ENCODE measurements at regions not wholly inside any gene's neighbourhood (a gene's known extent, or its start where the extent isn't known, plus 50 kb on each side); places are given as distances from the start of the nearest gene placed in this dataset.

GRCh38 chr22:47324435-47324990, 562.1 kb downstream of the TBC1D22A start:
- Histone ChIP-seq H3K4me3 (no peak overlapping the region), H3K27me3 (replicated peaks in 1 of 7) (peaks cover 0 to 12% (median 0%) of the 10 kb centered on the region in 7 donors), H3K27ac (no peak overlapping the region), H3K36me3 (no peaks in the 10 kb centered on the region), H3K4me1 (no peaks in the 10 kb centered on the region), H3K9me3 (peaks cover 0 to 36% (median 30%) of the 10 kb centered on the region in 8 donors)
- DNase-seq = no peak
- no peak for TF ChIP-seq CTCF (IDR thresholded peaks at IDR 0.05 in 8 of 11, conservative IDR thresholded peaks at IDR 0.05 in 3 of 11)
- no peak for TF ChIP-seq POLR2A (IDR thresholded peaks at IDR 0.05)
- no peak for TF ChIP-seq POLR2AphosphoS5 (IDR thresholded peaks at IDR 0.05)
- 67 to 77% (median 75%) methylated on average over 10 of the region's 10 CpGs for WGBS, 5 donors
- intact Hi-C loops (cut with DNase I; ENCODE audit: low total_unique reads) = no loop called here

GRCh38 chr22:47323518-47323917, 561.1 kb downstream of the TBC1D22A start:
- Histone ChIP-seq H3K27ac (no peak overlapping the region), H3K36me3 (no peaks in the 10 kb centered on the region), H3K9me3 (peaks cover 0 to 36% (median 30%) of the 10 kb centered on the region in 8 donors), H3K4me1 (no peaks in the 10 kb centered on the region), H3K4me3 (no peak overlapping the region), H3K27me3 (replicated peaks in 1 of 7) (peaks cover 0 to 12% (median 0%) of the 10 kb centered on the region in 7 donors)
- DNase-seq = no peak
- intact Hi-C loops (cut with DNase I; ENCODE audit: low total_unique reads) = no loop called here
- WGBS, 5 donors = 78 to 91% (median 85%) methylated on average over 6 of the region's 6 CpGs
- no peak for TF ChIP-seq POLR2AphosphoS5 (IDR thresholded peaks at IDR 0.05)
- TF ChIP-seq POLR2A (IDR thresholded peaks at IDR 0.05) = no peak
- no peak for TF ChIP-seq CTCF (IDR thresholded peaks at IDR 0.05 in 8 of 11, conservative IDR thresholded peaks at IDR 0.05 in 3 of 11)

DNA sequence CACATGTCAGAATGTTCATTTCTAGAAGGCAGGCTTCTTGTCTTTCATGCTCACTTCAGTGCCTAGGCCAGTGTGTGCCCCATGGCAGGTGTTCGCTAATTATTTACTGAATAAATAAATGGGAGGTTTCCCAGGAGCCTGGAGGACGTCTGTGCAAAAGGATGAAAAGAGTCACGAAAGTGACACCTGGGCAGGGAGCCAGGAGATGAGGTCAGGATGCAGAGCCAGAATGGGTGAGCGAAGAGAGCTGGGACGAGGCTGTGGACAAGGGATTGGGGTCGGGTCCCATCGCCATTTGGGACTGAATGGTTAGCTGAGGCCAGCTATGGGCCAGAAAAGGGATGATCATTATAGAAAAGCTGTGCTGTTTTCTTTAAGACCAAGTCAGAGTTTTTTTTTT, 560.4 kb downstream of the TBC1D22A start:
- 65 to 76% (median 69%) methylated on average over 7 of the region's 7 CpGs for WGBS, 5 donors
- H3K9me3 ChIP-seq = peaks cover 0 to 36% (median 30%) of the 10 kb centered on the region in 8 donors
- H3K4me1 ChIP-seq = no peaks in the 10 kb centered on the region
- H3K27ac ChIP-seq = no peak overlapping the region
- TF ChIP-seq POLR2AphosphoS5 (IDR thresholded peaks at IDR 0.05) (no peak), POLR2A (IDR thresholded peaks at IDR 0.05) (no peak), CTCF (IDR thresholded peaks at IDR 0.05 in 8 of 11, conservative IDR thresholded peaks at IDR 0.05 in 3 of 11) (no peak)
- H3K36me3 ChIP-seq = no peaks in the 10 kb centered on the region
- H3K4me3 ChIP-seq = no peak overlapping the region
- DNase-seq = no peak
- intact Hi-C loops (cut with DNase I; ENCODE audit: low total_unique reads) = no loop called here
- H3K27me3 ChIP-seq (replicated peaks in 1 of 7) = peaks cover 0 to 12% (median 0%) of the 10 kb centered on the region in 7 donors

DNA sequence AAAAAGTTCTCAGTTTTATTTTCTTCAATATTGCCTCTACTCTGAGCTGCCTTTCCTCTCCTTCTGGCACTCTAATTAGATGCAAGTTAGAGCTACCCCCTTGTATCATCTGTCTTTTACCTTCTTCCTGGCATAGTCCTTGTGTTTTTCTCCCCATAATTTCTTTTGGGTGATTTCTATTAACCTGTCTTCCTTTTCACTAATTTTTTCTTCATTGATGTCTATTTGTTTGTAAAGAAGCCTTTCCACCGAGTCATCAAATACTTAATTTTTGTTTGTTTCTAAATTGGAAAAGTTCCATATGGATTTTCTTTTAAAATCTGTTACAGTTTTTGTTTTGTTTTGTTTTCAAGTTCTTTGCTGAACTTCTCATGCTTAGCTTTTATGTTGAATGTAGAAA, 558.1 kb downstream of the TBC1D22A start:
- no peak for DNase-seq
- Histone ChIP-seq H3K27me3 (replicated peaks in 1 of 7) (peaks cover 0 to 20% (median 0%) of the 10 kb centered on the region in 7 donors), H3K4me1 (no peaks in the 10 kb centered on the region), H3K36me3 (no peaks in the 10 kb centered on the region), H3K27ac (no peak overlapping the region), H3K4me3 (no peak overlapping the region), H3K9me3 (peaks cover 0 to 36% (median 30%) of the 10 kb centered on the region in 8 donors)
- TF ChIP-seq CTCF (IDR thresholded peaks at IDR 0.05 in 8 of 11, conservative IDR thresholded peaks at IDR 0.05 in 3 of 11) (no peak), POLR2AphosphoS5 (IDR thresholded peaks at IDR 0.05) (no peak), POLR2A (IDR thresholded peaks at IDR 0.05) (no peak)
- WGBS, 5 donors = 86 to 95% (median 91%) methylated on average over 1 of the region's 1 CpG
- intact Hi-C loops (cut with DNase I; ENCODE audit: low total_unique reads) = no loop called here

Data from spleen (tissue), 11 donors.